H1 (cell line): ENCODE measurements at regions not wholly inside any gene's neighbourhood (a gene's known extent, or its start where the extent isn't known, plus 50 kb on each side); places are given as distances from the start of the nearest gene placed in this dataset.

ENCODE experiments used
- CREB1 ChIP-seq: IDR thresholded peaks from 2 replicates; pipeline ENCODE4 v1.6.1; 2012; ENCODE audit warnings: inconsistent platforms
- GTF2F1 ChIP-seq: IDR thresholded peaks from 2 replicates; pipeline ENCODE4 v1.6.1; 2012; ENCODE audit warnings: low read depth, low read length, improper control_type of control experiment, borderline replicate concordance
- NANOG ChIP-seq: IDR thresholded peaks from 2 replicates; pipeline ENCODE4 v1.6.1; 2011; ENCODE audit warnings: low read length, low read depth, mild to moderate bottlenecking, inconsistent platforms; ENCODE audit not compliant: insufficient read depth, poor library complexity, severe bottlenecking
- TF ChIP-seq, protein P1 (sequence below): fragments of 300-600 bp; sonication (generic); IDR thresholded peaks from 2 replicates; pipeline ENCODE4 v1.7.1; 2012; ENCODE audit warnings: low read length, moderate library complexity, mild to moderate bottlenecking, inconsistent platforms; ENCODE audit not compliant: insufficient replicate concordance

DNA sequence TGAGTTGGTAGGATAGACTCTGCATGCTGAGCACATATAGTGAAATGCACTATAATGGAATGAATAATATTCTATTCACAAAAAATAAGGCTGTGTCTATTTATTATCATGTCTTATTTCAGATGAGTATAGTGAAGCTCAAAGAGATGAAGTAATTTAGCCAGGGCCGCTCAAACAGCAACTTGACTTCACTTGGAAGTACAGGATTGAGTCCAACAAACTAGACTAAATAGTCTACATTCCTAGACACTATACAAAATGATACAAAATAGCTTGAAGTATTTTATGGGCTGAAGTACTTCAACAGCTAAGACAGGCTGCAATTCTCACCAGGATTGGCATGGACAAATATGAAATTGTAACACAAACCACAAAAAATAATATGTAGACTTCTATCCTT is 144.5 kb upstream of the DST start (continued):
- TF ChIP-seq, protein P1, sequence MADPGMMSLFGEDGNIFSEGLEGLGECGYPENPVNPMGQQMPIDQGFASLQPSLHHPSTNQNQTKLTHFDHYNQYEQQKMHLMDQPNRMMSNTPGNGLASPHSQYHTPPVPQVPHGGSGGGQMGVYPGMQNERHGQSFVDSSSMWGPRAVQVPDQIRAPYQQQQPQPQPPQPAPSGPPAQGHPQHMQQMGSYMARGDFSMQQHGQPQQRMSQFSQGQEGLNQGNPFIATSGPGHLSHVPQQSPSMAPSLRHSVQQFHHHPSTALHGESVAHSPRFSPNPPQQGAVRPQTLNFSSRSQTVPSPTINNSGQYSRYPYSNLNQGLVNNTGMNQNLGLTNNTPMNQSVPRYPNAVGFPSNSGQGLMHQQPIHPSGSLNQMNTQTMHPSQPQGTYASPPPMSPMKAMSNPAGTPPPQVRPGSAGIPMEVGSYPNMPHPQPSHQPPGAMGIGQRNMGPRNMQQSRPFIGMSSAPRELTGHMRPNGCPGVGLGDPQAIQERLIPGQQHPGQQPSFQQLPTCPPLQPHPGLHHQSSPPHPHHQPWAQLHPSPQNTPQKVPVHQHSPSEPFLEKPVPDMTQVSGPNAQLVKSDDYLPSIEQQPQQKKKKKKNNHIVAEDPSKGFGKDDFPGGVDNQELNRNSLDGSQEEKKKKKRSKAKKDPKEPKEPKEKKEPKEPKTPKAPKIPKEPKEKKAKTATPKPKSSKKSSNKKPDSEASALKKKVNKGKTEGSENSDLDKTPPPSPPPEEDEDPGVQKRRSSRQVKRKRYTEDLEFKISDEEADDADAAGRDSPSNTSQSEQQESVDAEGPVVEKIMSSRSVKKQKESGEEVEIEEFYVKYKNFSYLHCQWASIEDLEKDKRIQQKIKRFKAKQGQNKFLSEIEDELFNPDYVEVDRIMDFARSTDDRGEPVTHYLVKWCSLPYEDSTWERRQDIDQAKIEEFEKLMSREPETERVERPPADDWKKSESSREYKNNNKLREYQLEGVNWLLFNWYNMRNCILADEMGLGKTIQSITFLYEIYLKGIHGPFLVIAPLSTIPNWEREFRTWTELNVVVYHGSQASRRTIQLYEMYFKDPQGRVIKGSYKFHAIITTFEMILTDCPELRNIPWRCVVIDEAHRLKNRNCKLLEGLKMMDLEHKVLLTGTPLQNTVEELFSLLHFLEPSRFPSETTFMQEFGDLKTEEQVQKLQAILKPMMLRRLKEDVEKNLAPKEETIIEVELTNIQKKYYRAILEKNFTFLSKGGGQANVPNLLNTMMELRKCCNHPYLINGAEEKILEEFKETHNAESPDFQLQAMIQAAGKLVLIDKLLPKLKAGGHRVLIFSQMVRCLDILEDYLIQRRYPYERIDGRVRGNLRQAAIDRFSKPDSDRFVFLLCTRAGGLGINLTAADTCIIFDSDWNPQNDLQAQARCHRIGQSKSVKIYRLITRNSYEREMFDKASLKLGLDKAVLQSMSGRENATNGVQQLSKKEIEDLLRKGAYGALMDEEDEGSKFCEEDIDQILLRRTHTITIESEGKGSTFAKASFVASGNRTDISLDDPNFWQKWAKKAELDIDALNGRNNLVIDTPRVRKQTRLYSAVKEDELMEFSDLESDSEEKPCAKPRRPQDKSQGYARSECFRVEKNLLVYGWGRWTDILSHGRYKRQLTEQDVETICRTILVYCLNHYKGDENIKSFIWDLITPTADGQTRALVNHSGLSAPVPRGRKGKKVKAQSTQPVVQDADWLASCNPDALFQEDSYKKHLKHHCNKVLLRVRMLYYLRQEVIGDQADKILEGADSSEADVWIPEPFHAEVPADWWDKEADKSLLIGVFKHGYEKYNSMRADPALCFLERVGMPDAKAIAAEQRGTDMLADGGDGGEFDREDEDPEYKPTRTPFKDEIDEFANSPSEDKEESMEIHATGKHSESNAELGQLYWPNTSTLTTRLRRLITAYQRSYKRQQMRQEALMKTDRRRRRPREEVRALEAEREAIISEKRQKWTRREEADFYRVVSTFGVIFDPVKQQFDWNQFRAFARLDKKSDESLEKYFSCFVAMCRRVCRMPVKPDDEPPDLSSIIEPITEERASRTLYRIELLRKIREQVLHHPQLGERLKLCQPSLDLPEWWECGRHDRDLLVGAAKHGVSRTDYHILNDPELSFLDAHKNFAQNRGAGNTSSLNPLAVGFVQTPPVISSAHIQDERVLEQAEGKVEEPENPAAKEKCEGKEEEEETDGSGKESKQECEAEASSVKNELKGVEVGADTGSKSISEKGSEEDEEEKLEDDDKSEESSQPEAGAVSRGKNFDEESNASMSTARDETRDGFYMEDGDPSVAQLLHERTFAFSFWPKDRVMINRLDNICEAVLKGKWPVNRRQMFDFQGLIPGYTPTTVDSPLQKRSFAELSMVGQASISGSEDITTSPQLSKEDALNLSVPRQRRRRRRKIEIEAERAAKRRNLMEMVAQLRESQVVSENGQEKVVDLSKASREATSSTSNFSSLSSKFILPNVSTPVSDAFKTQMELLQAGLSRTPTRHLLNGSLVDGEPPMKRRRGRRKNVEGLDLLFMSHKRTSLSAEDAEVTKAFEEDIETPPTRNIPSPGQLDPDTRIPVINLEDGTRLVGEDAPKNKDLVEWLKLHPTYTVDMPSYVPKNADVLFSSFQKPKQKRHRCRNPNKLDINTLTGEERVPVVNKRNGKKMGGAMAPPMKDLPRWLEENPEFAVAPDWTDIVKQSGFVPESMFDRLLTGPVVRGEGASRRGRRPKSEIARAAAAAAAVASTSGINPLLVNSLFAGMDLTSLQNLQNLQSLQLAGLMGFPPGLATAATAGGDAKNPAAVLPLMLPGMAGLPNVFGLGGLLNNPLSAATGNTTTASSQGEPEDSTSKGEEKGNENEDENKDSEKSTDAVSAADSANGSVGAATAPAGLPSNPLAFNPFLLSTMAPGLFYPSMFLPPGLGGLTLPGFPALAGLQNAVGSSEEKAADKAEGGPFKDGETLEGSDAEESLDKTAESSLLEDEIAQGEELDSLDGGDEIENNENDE = no peak
- TF ChIP-seq CREB1 (no peak), GTF2F1 (no peak), NANOG (no peak)
